Erythroblast (primary cell): ENCODE measurements at regions not wholly inside any gene's neighbourhood (a gene's known extent, or its start where the extent isn't known, plus 50 kb on each side); places are given as distances from the start of the nearest gene placed in this dataset.

Source experiments
- GATA1 ChIP-seq: IDR thresholded peaks from 2 replicates; pipeline ENCODE4 v1.6.1; 2011; ENCODE audit warnings: low read depth, mild to moderate bottlenecking, control low read depth, low read length, moderate library complexity
- POLR2A ChIP-seq: IDR thresholded peaks from 2 replicates; pipeline ENCODE4 v1.6.1; 2011; ENCODE audit warnings: mild to moderate bottlenecking, low read length

DNA sequence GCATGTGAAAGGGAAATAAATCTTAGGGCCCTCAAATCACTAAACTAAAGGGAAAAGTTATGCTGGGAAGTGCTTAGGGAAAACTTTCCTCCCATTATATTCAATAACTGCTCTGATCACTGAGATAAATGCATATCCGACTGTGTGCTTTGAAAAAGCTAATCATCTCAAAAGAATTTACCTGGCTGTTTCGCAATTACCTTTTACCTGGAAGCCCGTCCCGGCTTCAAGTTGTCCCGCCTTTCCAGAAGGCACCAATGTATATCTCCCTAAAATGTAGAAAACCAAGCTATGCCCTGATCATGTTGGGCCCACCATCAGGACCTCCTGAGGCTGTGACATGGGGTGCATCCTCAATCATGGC, 394.6 kb upstream of the HSFY2 start:
- TF ChIP-seq POLR2A (no peak), GATA1 (no peak)
